AG04450 (cell line): ENCODE measurements at regions not wholly inside any gene's neighbourhood (a gene's known extent, or its start where the extent isn't known, plus 50 kb on each side); places are given as distances from the start of the nearest gene placed in this dataset.
A peak's percentile ranks its signal among the peaks of the same experiment; 100 is the strongest.

Experiments
- CTCF ChIA-PET: fragments of 300-600, 350-600 bp; formaldehyde crosslinking; extraction: SDS; loops from one replicate; lab custom pipeline; 2022; ENCODE audit warnings: antibody characterized with exemption, inconsistent platforms; lab: Charles Lee
- POLR2A ChIA-PET: fragments of 350-600 bp; formaldehyde crosslinking; extraction: SDS; loops from one replicate; lab custom pipeline; 2021; ENCODE audit warnings: antibody characterized with exemption, inconsistent platforms; lab: Yijun Ruan, JAX
- DNase-seq: peaks from one replicate; pipeline ENCODE4 v3.0.0-alpha.2; 2011; ENCODE audit warnings: low read depth, low spot score
- H3K27ac ChIP-seq: one replicate; pipeline ENCODE4 v1.5.1; 2012; ENCODE audit warnings: low read depth, low read length, control low read depth
- H3K27me3 ChIP-seq: one replicate; pipeline ENCODE4 v1.6.0; 2012; ENCODE audit warnings: low read length; ENCODE audit not compliant: control insufficient read depth, insufficient read depth
- H3K4me3 ChIP-seq: 2 replicates; pipeline ENCODE4 v1.5.1; 2011; ENCODE audit warnings: mild to moderate bottlenecking, low read depth, low read length, control low read depth
- H3K9me3 ChIP-seq: 2 replicates; pipeline ENCODE4 v1.5.1; 2012; ENCODE audit warnings: low read length; ENCODE audit not compliant: control insufficient read depth, insufficient read depth
- TF ChIP-seq, protein P1 (sequence below): IDR thresholded peaks from 2 replicates; pipeline ENCODE4 v1.5.1; 2011; ENCODE audit warnings: low read depth, low read length, control low read depth, inconsistent platforms

DNA sequence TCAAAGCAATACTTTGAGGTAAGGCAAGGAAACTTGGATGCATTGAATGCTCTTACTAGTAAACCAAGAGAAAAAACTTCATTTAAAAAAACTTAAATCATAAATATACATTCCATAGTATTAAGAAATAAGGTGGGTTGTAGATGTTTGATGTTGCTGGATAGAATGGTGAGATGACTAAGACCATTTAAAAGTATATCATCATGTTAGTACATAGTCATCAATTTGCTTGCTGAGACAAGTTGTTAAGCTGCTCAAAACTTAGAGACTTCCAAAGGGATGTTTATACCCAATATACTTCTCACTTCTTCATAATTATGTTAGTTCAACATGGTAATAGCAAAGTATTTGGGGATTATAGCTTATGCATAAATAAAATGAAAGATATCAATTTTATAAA is 675.5 kb upstream of the MGAT4C start:
- Histone ChIP-seq H3K4me3 (no peak overlapping the region), H3K27me3 (no peaks in the 10 kb centered on the region), H3K27ac (no peak overlapping the region), H3K9me3 (no peaks in the 10 kb centered on the region)
- ChIA-PET POLR2A (no interaction called here), CTCF (interaction anchor here (4.2 kb wide), 1 partner anchor 17 kb away, joined by 13 read pairs; no protein-coding TSS in a partner anchor)
- no peak for DNase-seq
- TF ChIP-seq, protein P1, sequence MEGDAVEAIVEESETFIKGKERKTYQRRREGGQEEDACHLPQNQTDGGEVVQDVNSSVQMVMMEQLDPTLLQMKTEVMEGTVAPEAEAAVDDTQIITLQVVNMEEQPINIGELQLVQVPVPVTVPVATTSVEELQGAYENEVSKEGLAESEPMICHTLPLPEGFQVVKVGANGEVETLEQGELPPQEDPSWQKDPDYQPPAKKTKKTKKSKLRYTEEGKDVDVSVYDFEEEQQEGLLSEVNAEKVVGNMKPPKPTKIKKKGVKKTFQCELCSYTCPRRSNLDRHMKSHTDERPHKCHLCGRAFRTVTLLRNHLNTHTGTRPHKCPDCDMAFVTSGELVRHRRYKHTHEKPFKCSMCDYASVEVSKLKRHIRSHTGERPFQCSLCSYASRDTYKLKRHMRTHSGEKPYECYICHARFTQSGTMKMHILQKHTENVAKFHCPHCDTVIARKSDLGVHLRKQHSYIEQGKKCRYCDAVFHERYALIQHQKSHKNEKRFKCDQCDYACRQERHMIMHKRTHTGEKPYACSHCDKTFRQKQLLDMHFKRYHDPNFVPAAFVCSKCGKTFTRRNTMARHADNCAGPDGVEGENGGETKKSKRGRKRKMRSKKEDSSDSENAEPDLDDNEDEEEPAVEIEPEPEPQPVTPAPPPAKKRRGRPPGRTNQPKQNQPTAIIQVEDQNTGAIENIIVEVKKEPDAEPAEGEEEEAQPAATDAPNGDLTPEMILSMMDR, result no peak

DNA sequence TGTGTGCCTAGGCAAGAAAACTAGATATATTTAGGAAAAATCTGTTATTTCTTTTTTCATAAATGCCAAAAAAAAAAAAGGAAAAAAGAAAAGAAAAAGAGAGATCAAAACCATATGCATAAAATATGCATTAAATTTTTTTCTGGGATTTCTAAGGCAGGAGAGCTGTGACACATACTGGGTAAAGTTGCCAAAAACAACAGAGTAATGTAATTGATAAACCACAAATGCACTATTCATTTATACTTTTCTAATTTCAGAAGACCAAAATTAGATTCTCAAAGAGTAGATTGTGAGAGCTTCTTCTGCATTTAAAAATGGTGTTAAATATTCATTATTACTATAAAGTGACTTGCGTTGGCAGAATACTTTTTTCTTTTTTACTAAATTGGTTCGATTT is 673.8 kb upstream of the MGAT4C start:
- ChIA-PET POLR2A (no interaction called here), CTCF (interaction anchor here (4.2 kb wide), 1 partner anchor 16 kb away, joined by 13 read pairs; no protein-coding TSS in a partner anchor)
- H3K4me3 ChIP-seq, result no peak overlapping the region
- no peaks in the 10 kb centered on the region for H3K27me3 ChIP-seq
- no peaks in the 10 kb centered on the region for H3K9me3 ChIP-seq
- no peak for DNase-seq
- no peak overlapping the region for H3K27ac ChIP-seq
- TF ChIP-seq, protein P1, result no peak

DNA sequence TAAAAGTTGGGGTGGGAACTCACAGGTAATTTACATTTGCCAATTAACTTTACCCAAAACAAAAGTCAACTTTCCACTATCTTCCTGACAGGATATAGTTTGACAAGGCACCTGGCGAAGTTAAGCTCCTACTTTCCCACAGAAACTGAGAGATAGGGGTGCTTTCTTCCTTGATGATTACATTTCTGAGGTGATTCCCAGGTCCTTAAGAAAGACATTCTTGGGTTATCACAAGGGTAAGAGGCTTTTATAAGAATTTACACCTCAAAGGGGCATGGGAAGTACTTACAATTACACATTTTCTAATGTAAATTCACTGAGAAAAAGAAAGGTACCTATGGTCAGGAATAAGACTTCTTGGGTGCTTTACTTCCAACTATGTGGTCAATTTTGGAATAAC is 660.9 kb upstream of the MGAT4C start:
- POLR2A ChIA-PET, result no interaction called here
- no peak overlapping the region for H3K4me3 ChIP-seq
- no peaks in the 10 kb centered on the region for H3K27me3 ChIP-seq
- CTCF ChIA-PET, result interaction anchor here (4.2 kb wide), 1 partner anchor 993 kb away, joined by 33 read pairs; no protein-coding TSS in a partner anchor
- TF ChIP-seq, protein P1, result no peak
- no peak overlapping the region for H3K27ac ChIP-seq
- no peaks in the 10 kb centered on the region for H3K9me3 ChIP-seq
- DNase-seq, result no peak

DNA sequence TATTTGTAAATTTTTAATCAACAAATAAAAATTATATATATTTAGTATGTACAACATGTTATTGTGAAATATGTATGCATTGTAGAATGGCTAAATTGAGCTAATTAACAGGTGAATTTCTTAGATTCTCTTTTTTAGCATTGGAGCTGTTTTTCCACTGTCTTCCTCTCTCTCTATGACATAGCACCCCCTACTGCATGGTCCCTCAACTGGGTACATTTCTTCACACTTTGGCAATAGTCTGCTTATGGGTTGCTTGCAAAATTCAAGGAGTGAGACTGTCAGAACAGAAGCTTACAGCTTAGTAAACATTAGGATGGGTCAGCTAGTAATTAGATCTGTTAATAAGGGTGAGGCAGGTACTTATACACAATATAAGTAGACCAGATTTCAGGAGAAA is 658.5 kb upstream of the MGAT4C start:
- Histone ChIP-seq H3K27ac (no peak overlapping the region), H3K27me3 (no peaks in the 10 kb centered on the region), H3K4me3 (no peak overlapping the region), H3K9me3 (no peaks in the 10 kb centered on the region)
- TF ChIP-seq, protein P1, result peak; percentile 87
- POLR2A ChIA-PET, result no interaction called here
- CTCF ChIA-PET, result interaction anchor here (0.5 to 4.2 kb wide), 47 partner anchors 10 to 1072 kb away, joined by 3 to 33 read pairs (median 4); no protein-coding TSS in a partner anchor
- DNase-seq, result peak; percentile 24

DNA sequence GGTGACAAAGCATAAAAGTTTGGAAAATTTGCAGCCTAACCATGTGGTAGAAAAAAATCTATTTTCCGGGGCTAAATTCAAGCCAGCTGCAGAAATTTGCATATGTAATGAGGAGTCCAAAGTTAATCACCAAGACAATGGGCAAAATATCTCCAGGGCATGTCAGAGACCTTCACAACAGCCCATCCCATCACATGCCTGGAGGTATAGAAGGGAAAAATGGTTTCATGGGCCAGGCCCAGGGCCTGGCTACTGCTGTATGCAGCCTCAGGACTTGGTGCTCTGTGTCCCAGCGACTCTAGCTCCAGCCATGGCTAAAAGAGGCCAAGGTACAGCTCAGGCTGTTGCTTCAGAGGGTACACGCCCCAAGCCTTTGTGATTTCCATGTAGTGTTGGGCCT is 655.8 kb upstream of the MGAT4C start:
- TF ChIP-seq, protein P1, result no peak
- no peak for DNase-seq
- Histone ChIP-seq H3K9me3 (no peaks in the 10 kb centered on the region), H3K27me3 (no peaks in the 10 kb centered on the region), H3K4me3 (no peak overlapping the region), H3K27ac (no peak overlapping the region)
- POLR2A ChIA-PET, result no interaction called here
- CTCF ChIA-PET, result no interaction called here
